GM23338 (cell line): ENCODE measurements at regions not wholly inside any gene's neighbourhood (a gene's known extent, or its start where the extent isn't known, plus 50 kb on each side); places are given as distances from the start of the nearest gene placed in this dataset.

Experiments used
- ATAC-seq: fragments of 200-7000 bp; cut with Tn5 transposase; 3 replicates; pipeline ENCODE4 v1.9.1; 2020
- DNase-seq: peaks from one replicate; pipeline ENCODE4 v3.0.0-alpha.2; 2015; ENCODE audit warnings: low spot score
- H2AFZ ChIP-seq: fragments of 200-600 bp; sonication (generic); 2 replicates; pipeline ENCODE4 v1.8.0; 2016; ENCODE audit warnings: antibody characterized with exemption, mild to moderate bottlenecking, moderate library complexity
- H3F3A ChIP-seq: fragments of 200-600 bp; sonication (generic); replicated peaks from 2 replicates; pipeline ENCODE4 v1.8.0; 2017; ENCODE audit warnings: antibody characterized with exemption, mixed run types, low read depth
- H3K27ac ChIP-seq: fragments of 200-600 bp; sonication (generic); 2 replicates; pipeline ENCODE4 v1.6.1; 2016; ENCODE audit warnings: low read depth
- H3K27me3 ChIP-seq: fragments of 200-600 bp; sonication (generic); 2 replicates; pipeline ENCODE4 v1.8.0; 2016; ENCODE audit warnings: mild to moderate bottlenecking, mixed run types, moderate library complexity; ENCODE audit not compliant: insufficient read depth
- H3K36me3 ChIP-seq: fragments of 200-600 bp; sonication (generic); 2 replicates; pipeline ENCODE4 v1.8.0; 2016; ENCODE audit warnings: mild to moderate bottlenecking; ENCODE audit not compliant: insufficient read depth
- H3K4me1 ChIP-seq: fragments of 200-600 bp; sonication (generic); 2 replicates; pipeline ENCODE4 v1.8.0; 2016; ENCODE audit warnings: mild to moderate bottlenecking, moderate library complexity; ENCODE audit not compliant: insufficient read depth
- H3K4me2 ChIP-seq: fragments of 200-600 bp; sonication (generic); 2 replicates; pipeline ENCODE4 v1.7.1; 2017; ENCODE audit warnings: mixed run types
- H3K4me3 ChIP-seq: fragments of 200-600 bp; sonication (generic); 2 replicates; pipeline ENCODE4 v1.6.1; 2016; ENCODE audit warnings: mixed run types
- H3K79me2 ChIP-seq: fragments of 200-600 bp; sonication (generic); replicated peaks from 2 replicates; pipeline ENCODE4 v1.8.0; 2017; ENCODE audit warnings: mild to moderate bottlenecking; ENCODE audit not compliant: insufficient read depth
- H3K9me2 ChIP-seq: fragments of 200-600 bp; sonication (generic); 2 replicates; pipeline ENCODE4 v1.8.0; 2017; ENCODE audit not compliant: insufficient read depth
- H4K20me1 ChIP-seq: fragments of 200-600 bp; sonication (generic); replicated peaks from 2 replicates; pipeline ENCODE4 v1.8.0; 2017; ENCODE audit warnings: mild to moderate bottlenecking; ENCODE audit not compliant: insufficient read depth
- H3K27ac Mint-ChIP-seq: 2 replicates; pipeline ENCODE4 v1.8.0; 2020; ENCODE audit warnings: inconsistent platforms, mild to moderate bottlenecking, moderate library complexity, mixed read lengths
- H3K27me3 Mint-ChIP-seq: 3 replicates; pipeline ENCODE4 v1.8.0; 2022; ENCODE audit warnings: low read depth, mild to moderate bottlenecking, moderate library complexity, mixed read lengths, inconsistent platforms; ENCODE audit not compliant: insufficient read depth, poor library complexity
- H3K36me3 Mint-ChIP-seq: 3 replicates; pipeline ENCODE4 v1.8.0; 2021; ENCODE audit warnings: low read depth, mild to moderate bottlenecking, inconsistent platforms, moderate library complexity, mixed read lengths
- H3K4me1 Mint-ChIP-seq: 3 replicates; pipeline ENCODE4 v1.8.0; 2020; ENCODE audit warnings: mild to moderate bottlenecking, inconsistent platforms, mixed read lengths
- H3K4me3 Mint-ChIP-seq: 3 replicates; pipeline ENCODE4 v1.8.0; 2021; ENCODE audit warnings: moderate library complexity, mild to moderate bottlenecking, inconsistent platforms, mixed read lengths
- H3K9me3 Mint-ChIP-seq: 3 replicates; pipeline ENCODE4 v1.8.0; 2020; ENCODE audit warnings: moderate library complexity, mild to moderate bottlenecking, inconsistent platforms, mixed read lengths
- CREB1 ChIP-seq: fragments of 250-450 bp; sonication (Bioruptor Pico); IDR thresholded peaks from 2 replicates; pipeline ENCODE4 v1.5.0; 2020; ENCODE audit warnings: low read depth, mild to moderate bottlenecking, moderate library complexity
- CTCF ChIP-seq, 2 experiments: fragments of 200-600 bp in 1 of 2; sonication (generic) in 1 of 2; conservative IDR thresholded peaks; 2 replicates each; pipeline versions ENCODE4 v1.5.1 to v1.6.1; 2016 to 2017; ENCODE audit warnings: antibody characterized with exemption in 2 of 2, low read depth in 2 of 2, mild to moderate bottlenecking in 2 of 2, moderate library complexity in 1 of 2
- EZH2 ChIP-seq: fragments of 200-600 bp; sonication (generic); IDR thresholded peaks from one replicate; pipeline ENCODE4 v1.8.0; 2017; ENCODE audit warnings: antibody characterized with exemption, mild to moderate bottlenecking, low read depth; ENCODE audit not compliant: unreplicated experiment
- EZH2phosphoT487 ChIP-seq: fragments of 200-600 bp; sonication (generic); IDR thresholded peaks from one replicate; pipeline ENCODE4 v1.8.1; 2018; ENCODE audit warnings: antibody characterized with exemption; ENCODE audit not compliant: unreplicated experiment
- JUNB ChIP-seq: IDR thresholded peaks from one replicate; pipeline ENCODE4 v1.6.1; 2016; ENCODE audit warnings: antibody characterized with exemption; ENCODE audit not compliant: unreplicated experiment
- NANOG ChIP-seq: IDR thresholded peaks from 2 replicates; pipeline ENCODE4 v1.6.1; 2016; ENCODE audit warnings: antibody characterized with exemption, borderline replicate concordance
- STAT1 ChIP-seq: IDR thresholded peaks from one replicate; pipeline ENCODE4 v1.6.1; 2016; ENCODE audit warnings: antibody characterized with exemption; ENCODE audit not compliant: unreplicated experiment
- ZNF114 ChIP-seq: fragments of 250-450 bp; sonication (Bioruptor Pico); IDR thresholded peaks from 2 replicates; pipeline ENCODE4 v1.5.0; 2020; ENCODE audit warnings: mild to moderate bottlenecking, moderate library complexity
- ZNF331 ChIP-seq: fragments of 250-450 bp; sonication (Bioruptor Pico); IDR thresholded peaks from 2 replicates; pipeline ENCODE4 v1.5.0; 2020; ENCODE audit warnings: low read depth, mild to moderate bottlenecking, moderate library complexity
- TF ChIP-seq, protein P1 (sequence below): IDR thresholded peaks from one replicate; pipeline ENCODE4 v1.6.1; 2018; ENCODE audit warnings: antibody characterized with exemption; ENCODE audit not compliant: unreplicated experiment

DNA sequence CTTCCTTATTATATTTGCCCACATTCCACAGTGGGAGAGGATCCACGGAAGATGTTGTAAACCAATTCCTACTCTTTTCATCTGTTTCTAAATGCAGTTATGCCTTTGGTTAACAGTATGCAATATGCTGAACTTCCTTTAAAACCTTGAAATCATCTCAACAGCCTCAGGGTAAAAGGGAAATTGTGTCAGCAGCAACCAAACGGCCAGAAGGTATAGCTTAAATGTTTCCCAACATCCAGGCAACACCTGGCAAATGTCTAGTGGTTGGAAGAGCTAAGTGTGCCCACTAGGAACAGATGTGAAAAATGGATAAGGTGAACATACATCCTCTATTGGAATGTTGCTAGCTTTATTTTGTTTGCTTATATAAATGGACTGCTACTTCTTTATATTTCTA, 164.8 kb downstream of the FAXC start (continued):
- TF ChIP-seq, protein P1, sequence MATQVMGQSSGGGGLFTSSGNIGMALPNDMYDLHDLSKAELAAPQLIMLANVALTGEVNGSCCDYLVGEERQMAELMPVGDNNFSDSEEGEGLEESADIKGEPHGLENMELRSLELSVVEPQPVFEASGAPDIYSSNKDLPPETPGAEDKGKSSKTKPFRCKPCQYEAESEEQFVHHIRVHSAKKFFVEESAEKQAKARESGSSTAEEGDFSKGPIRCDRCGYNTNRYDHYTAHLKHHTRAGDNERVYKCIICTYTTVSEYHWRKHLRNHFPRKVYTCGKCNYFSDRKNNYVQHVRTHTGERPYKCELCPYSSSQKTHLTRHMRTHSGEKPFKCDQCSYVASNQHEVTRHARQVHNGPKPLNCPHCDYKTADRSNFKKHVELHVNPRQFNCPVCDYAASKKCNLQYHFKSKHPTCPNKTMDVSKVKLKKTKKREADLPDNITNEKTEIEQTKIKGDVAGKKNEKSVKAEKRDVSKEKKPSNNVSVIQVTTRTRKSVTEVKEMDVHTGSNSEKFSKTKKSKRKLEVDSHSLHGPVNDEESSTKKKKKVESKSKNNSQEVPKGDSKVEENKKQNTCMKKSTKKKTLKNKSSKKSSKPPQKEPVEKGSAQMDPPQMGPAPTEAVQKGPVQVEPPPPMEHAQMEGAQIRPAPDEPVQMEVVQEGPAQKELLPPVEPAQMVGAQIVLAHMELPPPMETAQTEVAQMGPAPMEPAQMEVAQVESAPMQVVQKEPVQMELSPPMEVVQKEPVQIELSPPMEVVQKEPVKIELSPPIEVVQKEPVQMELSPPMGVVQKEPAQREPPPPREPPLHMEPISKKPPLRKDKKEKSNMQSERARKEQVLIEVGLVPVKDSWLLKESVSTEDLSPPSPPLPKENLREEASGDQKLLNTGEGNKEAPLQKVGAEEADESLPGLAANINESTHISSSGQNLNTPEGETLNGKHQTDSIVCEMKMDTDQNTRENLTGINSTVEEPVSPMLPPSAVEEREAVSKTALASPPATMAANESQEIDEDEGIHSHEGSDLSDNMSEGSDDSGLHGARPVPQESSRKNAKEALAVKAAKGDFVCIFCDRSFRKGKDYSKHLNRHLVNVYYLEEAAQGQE, result no peak
- TF ChIP-seq JUNB (no peak), ZNF114 (no peak), NANOG (no peak), EZH2 (no peak), CTCF (conservative IDR thresholded peaks at IDR 0.05; ENCODE audit: low read depth in 2 of 2) (no peak), STAT1 (no peak), CREB1 (no peak)

- H3K4me1 Mint-ChIP-seq, result peaks cover 4% of the 10 kb centered on the region; the same call in 2 of the 3 replicates
- no peak for DNase-seq
- no peaks in the 10 kb centered on the region for H3F3A ChIP-seq
- no peak overlapping the region for H3K4me3 Mint-ChIP-seq
- H4K20me1 ChIP-seq, result no peaks in the 10 kb centered on the region
- H3K4me3 ChIP-seq, result no peak overlapping the region
- no peaks in the 10 kb centered on the region for H3K79me2 ChIP-seq
- peaks cover 5% of the 10 kb centered on the region; the same call in 1 of the 2 replicates for H3K4me1 ChIP-seq
- peaks cover 35% of the 10 kb centered on the region for H3K9me3 Mint-ChIP-seq
- ATAC-seq, result no peak
- no peak overlapping the region for H3K27ac ChIP-seq
- H2AFZ ChIP-seq, result no peak overlapping the region
- H3K9me2 ChIP-seq, result peaks cover 7% of the 10 kb centered on the region; the same call in 1 of the 2 replicates
- H3K36me3 ChIP-seq, result peaks cover 15% of the 10 kb centered on the region
- H3K27ac Mint-ChIP-seq, result no peak overlapping the region
- H3K27me3 ChIP-seq, result no peaks in the 10 kb centered on the region
- peaks cover 15% of the 10 kb centered on the region; the same call in 2 of the 3 replicates for H3K36me3 Mint-ChIP-seq
- H3K4me2 ChIP-seq, result no peak overlapping the region
- TF ChIP-seq EZH2phosphoT487 (no peak), EZH2 (no peak), STAT1 (no peak), JUNB (no peak), CREB1 (no peak), ZNF331 (CRISPR knock-in tag) (no peak)
- TF ChIP-seq, protein P1, result no peak
- H3K27me3 Mint-ChIP-seq, result peaks cover 1% of the 10 kb centered on the region
Measured at GRCh38 chr6:99183066-99183465, 166.4 kb downstream of the FAXC start.
